NAMALWA (cell line): ENCODE measurements at regions not wholly inside any gene's neighbourhood (a gene's known extent, or its start where the extent isn't known, plus 50 kb on each side); places are given as distances from the start of the nearest gene placed in this dataset.
"Not testable (repeated sequence)": the region's sequence is repeated elsewhere in the genome, so short reads cannot be mapped to it uniquely, and the experiment has no call there.

ENCODE experiments used
- DNase-seq: peaks from one replicate; pipeline ENCODE4 v3.0.0-alpha.2; 2015; ENCODE audit warnings: low spot score

- DNase-seq: no peak
These were observed 1970.2 kb upstream of the FLRT2 start for GRCh38 chr14:83559721-83560120.

- DNase-seq: no peak
These were observed 1968.7 kb upstream of the FLRT2 start for GRCh38 chr14:83561261-83561660.

- no peak for DNase-seq
These were observed 1963.4 kb upstream of the FLRT2 start for GRCh38 chr14:83566567-83566966.

- no peak for DNase-seq
These were observed 1961.8 kb upstream of the FLRT2 start for GRCh38 chr14:83568141-83568540.

- no peak for DNase-seq
These were observed 1954.6 kb upstream of the FLRT2 start for GRCh38 chr14:83575301-83575700.

GRCh38 chr14:83583201-83583600 is 1946.7 kb upstream of the FLRT2 start:
- no peak for DNase-seq

GRCh38 chr14:83594874-83595273 is 1935.1 kb upstream of the FLRT2 start:
- no peak for DNase-seq

- no peak for DNase-seq
These were observed 1922.3 kb upstream of the FLRT2 start for GRCh38 chr14:83607682-83608081.

- DNase-seq: no peak
These were observed 1918.5 kb upstream of the FLRT2 start for GRCh38 chr14:83611491-83611890.

- DNase-seq: no peak
These were observed 1918.0 kb upstream of the FLRT2 start for GRCh38 chr14:83611906-83612390.

GRCh38 chr14:83614956-83615355 is 1915.0 kb upstream of the FLRT2 start:
- DNase-seq: no peak

- no peak for DNase-seq
These were observed 1905.4 kb upstream of the FLRT2 start for GRCh38 chr14:83624541-83624940.

- DNase-seq: no peak
These were observed 1897.6 kb upstream of the FLRT2 start for GRCh38 chr14:83632375-83632774.

- DNase-seq: no peak
These were observed 1891.0 kb upstream of the FLRT2 start for GRCh38 chr14:83638748-83639504.

GRCh38 chr14:83639505-83639875 is 1890.5 kb upstream of the FLRT2 start:
- not testable (repeated sequence) for DNase-seq

- no peak for DNase-seq
These were observed 1883.7 kb upstream of the FLRT2 start for GRCh38 chr14:83646228-83646627.

GRCh38 chr14:83660597-83660996 is 1869.3 kb upstream of the FLRT2 start:
- DNase-seq: no peak

GRCh38 chr14:83664389-83664788 is 1865.6 kb upstream of the FLRT2 start:
- DNase-seq: no peak

- DNase-seq: no peak
These were observed 1840.7 kb upstream of the FLRT2 start for GRCh38 chr14:83689265-83689664.

GRCh38 chr14:83697099-83697498 is 1832.8 kb upstream of the FLRT2 start:
- no peak for DNase-seq

- DNase-seq: no peak
These were observed 1827.3 kb upstream of the FLRT2 start for GRCh38 chr14:83702619-83703018.

- no peak for DNase-seq
These were observed 1823.6 kb upstream of the FLRT2 start for GRCh38 chr14:83706231-83706954.

- no peak for DNase-seq
These were observed 1822.9 kb upstream of the FLRT2 start for GRCh38 chr14:83707056-83707455.

- no peak for DNase-seq
These were observed 1820.8 kb upstream of the FLRT2 start for GRCh38 chr14:83709116-83709515.
